ENCODE measurements at regions not wholly inside any gene's neighbourhood (a gene's known extent, or its start where the extent isn't known, plus 50 kb on each side); places are given as distances from the start of the nearest gene placed in this dataset.
"Not testable (repeated sequence)": the region's sequence is repeated elsewhere in the genome, so short reads cannot be mapped to it uniquely, and the experiment has no call there.

- not testable (repeated sequence) for DNase-seq (ENCODE audit: low read depth in 4 of 4, low spot score in 1 of 4)
Measured at GRCh38 chr6:86283596-86283995, 640.9 kb upstream of the SYNCRIP start.

GRCh38 chr6:86276056-86276455 is 633.4 kb upstream of the SYNCRIP start:
- DNase-seq (ENCODE audit: low read depth in 4 of 4, low spot score in 1 of 4) = no peak

GRCh38 chr6:86273936-86274335 is 631.2 kb upstream of the SYNCRIP start:
- no peak for DNase-seq (ENCODE audit: low read depth in 4 of 4, low spot score in 1 of 4)

- no peak for DNase-seq (ENCODE audit: low read depth in 4 of 4, low spot score in 1 of 4)
Measured at GRCh38 chr6:86256615-86257187, 614.0 kb upstream of the SYNCRIP start.

GRCh38 chr6:86255973-86256372 is 613.3 kb upstream of the SYNCRIP start:
- DNase-seq (ENCODE audit: low read depth in 4 of 4, low spot score in 1 of 4) = no peak

GRCh38 chr6:86251106-86251505 is 608.4 kb upstream of the SYNCRIP start:
- DNase-seq (ENCODE audit: low read depth in 4 of 4, low spot score in 1 of 4) = no peak

- DNase-seq (ENCODE audit: low read depth in 4 of 4, low spot score in 1 of 4) = no peak
Measured at GRCh38 chr6:86217906-86218305, 575.2 kb upstream of the SYNCRIP start.

- no peak for DNase-seq (ENCODE audit: low read depth in 4 of 4, low spot score in 1 of 4)
Measured at GRCh38 chr6:86215323-86215722, 572.6 kb upstream of the SYNCRIP start.

GRCh38 chr6:86205980-86206379 is 563.3 kb upstream of the SYNCRIP start:
- DNase-seq (ENCODE audit: low read depth in 4 of 4, low spot score in 1 of 4) = no peak

GRCh38 chr6:86203044-86203443 is 560.4 kb upstream of the SYNCRIP start:
- no peak for DNase-seq (ENCODE audit: low read depth in 4 of 4, low spot score in 1 of 4)

- no peak for DNase-seq (ENCODE audit: low read depth in 4 of 4, low spot score in 1 of 4)
Measured at GRCh38 chr6:86193821-86194220, 551.1 kb upstream of the SYNCRIP start.

GRCh38 chr6:86192123-86192522 is 549.4 kb upstream of the SYNCRIP start:
- DNase-seq (ENCODE audit: low read depth in 4 of 4, low spot score in 1 of 4) = no peak

- DNase-seq (ENCODE audit: low read depth in 4 of 4, low spot score in 1 of 4) = not testable (repeated sequence)
Measured at GRCh38 chr6:86175149-86175548, 532.5 kb upstream of the SYNCRIP start.

- no peak for DNase-seq (ENCODE audit: low read depth in 4 of 4, low spot score in 1 of 4)
Measured at GRCh38 chr6:86154852-86155251, 512.2 kb upstream of the SYNCRIP start.

GRCh38 chr6:86153521-86153920 is 510.8 kb upstream of the SYNCRIP start:
- DNase-seq (ENCODE audit: low read depth in 4 of 4, low spot score in 1 of 4) = no peak

GRCh38 chr6:86152546-86152945 is 509.9 kb upstream of the SYNCRIP start:
- no peak for DNase-seq (ENCODE audit: low read depth in 4 of 4, low spot score in 1 of 4)

GRCh38 chr6:86148586-86148985 is 505.9 kb upstream of the SYNCRIP start:
- DNase-seq (ENCODE audit: low read depth in 4 of 4, low spot score in 1 of 4) = no peak

- no peak for DNase-seq (ENCODE audit: low read depth in 4 of 4, low spot score in 1 of 4)
Measured at GRCh38 chr6:86147859-86148258, 505.2 kb upstream of the SYNCRIP start.

GRCh38 chr6:86147311-86147710 is 504.6 kb upstream of the SYNCRIP start:
- no peak for DNase-seq (ENCODE audit: low read depth in 4 of 4, low spot score in 1 of 4)

- DNase-seq (ENCODE audit: low read depth in 4 of 4, low spot score in 1 of 4) = not testable (repeated sequence)
Measured at GRCh38 chr6:86146751-86147150, 504.1 kb upstream of the SYNCRIP start.

GRCh38 chr6:86142326-86142725 is 499.6 kb upstream of the SYNCRIP start:
- no peak for DNase-seq (ENCODE audit: low read depth in 4 of 4, low spot score in 1 of 4)

- no peak for DNase-seq (ENCODE audit: low read depth in 4 of 4, low spot score in 1 of 4)
Measured at GRCh38 chr6:86128130-86128814, 485.6 kb upstream of the SYNCRIP start.

GRCh38 chr6:86122086-86122485 is 479.4 kb upstream of the SYNCRIP start:
- DNase-seq (ENCODE audit: low read depth in 4 of 4, low spot score in 1 of 4) = no peak
